H9 (cell line): ENCODE measurements at regions not wholly inside any gene's neighbourhood (a gene's known extent, or its start where the extent isn't known, plus 50 kb on each side); places are given as distances from the start of the nearest gene placed in this dataset.

Source experiments
- DNase-seq: peaks from one replicate; pipeline ENCODE4 v3.0.0-alpha.2; 2017
- H2AFZ ChIP-seq: one replicate; pipeline ENCODE4 v1.6.1; 2013; ENCODE audit warnings: mild to moderate bottlenecking, low read length, control low read depth, moderate library complexity
- H2AK5ac ChIP-seq: 2 replicates; pipeline ENCODE4 v1.6.1; 2013; ENCODE audit warnings: low read length, control low read depth, mixed read lengths; ENCODE audit not compliant: insufficient read length
- H2BK120ac ChIP-seq: one replicate; pipeline ENCODE4 v1.6.1; 2013; ENCODE audit warnings: low read depth, mild to moderate bottlenecking, low read length, control low read depth, inconsistent platforms; ENCODE audit not compliant: poor library complexity, severe bottlenecking
- H2BK12ac ChIP-seq: 2 replicates; pipeline ENCODE4 v1.6.1; 2013; ENCODE audit warnings: low read length, control low read depth, mixed read lengths, low read depth; ENCODE audit not compliant: insufficient read length
- H2BK15ac ChIP-seq: 2 replicates; pipeline ENCODE4 v1.6.1; 2013; ENCODE audit warnings: low read depth, low read length, control low read depth
- H2BK20ac ChIP-seq: one replicate; pipeline ENCODE4 v1.6.1; 2013; ENCODE audit warnings: low read depth, mild to moderate bottlenecking, low read length, control low read depth, inconsistent platforms; ENCODE audit not compliant: poor library complexity, severe bottlenecking
- H2BK5ac ChIP-seq: 2 replicates; pipeline ENCODE4 v1.6.1; 2013; ENCODE audit warnings: low read length, control low read depth, mixed read lengths; ENCODE audit not compliant: insufficient read length
- H3K14ac ChIP-seq: 2 replicates; pipeline ENCODE4 v1.6.1; 2013; ENCODE audit warnings: low read length, control low read depth; ENCODE audit not compliant: insufficient read depth
- H3K18ac ChIP-seq: 2 replicates; pipeline ENCODE4 v1.6.1; 2013; ENCODE audit warnings: low read depth, mild to moderate bottlenecking, mixed read lengths, low read length, control low read depth; ENCODE audit not compliant: insufficient read length
- H3K23ac ChIP-seq: 2 replicates; pipeline ENCODE4 v1.6.1; 2013; ENCODE audit warnings: low read length, control low read depth, mixed read lengths, low read depth; ENCODE audit not compliant: insufficient read length
- H3K23me2 ChIP-seq: 2 replicates; pipeline ENCODE4 v1.6.1; 2013; ENCODE audit warnings: low read depth, mild to moderate bottlenecking, mixed read lengths, low read length, control low read depth; ENCODE audit not compliant: insufficient read length, poor library complexity, severe bottlenecking
- H3K27ac ChIP-seq: 2 replicates; pipeline ENCODE4 v1.5.1; 2013; ENCODE audit warnings: low read length, control low read depth, mixed read lengths, low read depth; ENCODE audit not compliant: insufficient read length
- H3K27me3 ChIP-seq: 2 replicates; pipeline ENCODE4 v1.6.1; 2013; ENCODE audit warnings: low read length, control low read depth, inconsistent platforms; ENCODE audit not compliant: insufficient read depth
- H3K4ac ChIP-seq: 2 replicates; pipeline ENCODE4 v1.6.1; 2013; ENCODE audit warnings: low read depth, mild to moderate bottlenecking, control low read depth, inconsistent platforms, low read length, moderate library complexity
- H3K4me1 ChIP-seq: 2 replicates; pipeline ENCODE4 v1.6.1; 2013; ENCODE audit warnings: low read length, control low read depth, inconsistent platforms; ENCODE audit not compliant: insufficient read depth
- H3K4me2 ChIP-seq: 2 replicates; pipeline ENCODE4 v1.6.1; 2013; ENCODE audit warnings: low read length, control low read depth, mixed read lengths; ENCODE audit not compliant: insufficient read length, insufficient read depth
- H3K56ac ChIP-seq: 2 replicates; pipeline ENCODE4 v1.6.1; 2013; ENCODE audit warnings: low read depth, mild to moderate bottlenecking, mixed read lengths, low read length, control low read depth; ENCODE audit not compliant: insufficient read length
- H3K79me1 ChIP-seq: 2 replicates; pipeline ENCODE4 v1.6.1; 2013; ENCODE audit warnings: low read depth, mild to moderate bottlenecking, moderate library complexity, low read length, control low read depth, inconsistent platforms; ENCODE audit not compliant: insufficient read depth, poor library complexity, severe bottlenecking
- H3K79me2 ChIP-seq: 2 replicates; pipeline ENCODE4 v1.6.1; 2013; ENCODE audit warnings: low read length, control low read depth, inconsistent platforms; ENCODE audit not compliant: insufficient read depth
- H3K9ac ChIP-seq: 2 replicates; pipeline ENCODE4 v1.6.1; 2013; ENCODE audit warnings: low read length, control low read depth, mixed read lengths; ENCODE audit not compliant: insufficient read length; ENCODE audit errors: extremely low read depth
- H3K9me3 ChIP-seq: one replicate; pipeline ENCODE4 v1.6.1; 2013; ENCODE audit warnings: low read depth, low read length, inconsistent platforms; ENCODE audit not compliant: control insufficient read depth
- H3T11ph ChIP-seq: one replicate; pipeline ENCODE4 v1.6.1; 2013; ENCODE audit warnings: mild to moderate bottlenecking, low read length, control low read depth, inconsistent platforms
- H4K20me1 ChIP-seq: one replicate; pipeline ENCODE4 v1.6.1; 2013; ENCODE audit not compliant: control insufficient read depth, insufficient read length, insufficient read depth
- H4K5ac ChIP-seq: 2 replicates; pipeline ENCODE4 v1.6.1; 2013; ENCODE audit warnings: low read depth, mild to moderate bottlenecking, mixed read lengths, low read length, control low read depth; ENCODE audit not compliant: insufficient read length
- H4K8ac ChIP-seq: replicated peaks from 2 replicates; pipeline ENCODE4 v1.6.1; 2013; ENCODE audit warnings: low read length, control low read depth, mixed read lengths, low read depth; ENCODE audit not compliant: insufficient read length
- H4K91ac ChIP-seq: 2 replicates; pipeline ENCODE4 v1.6.1; 2013; ENCODE audit warnings: low read depth, mild to moderate bottlenecking, moderate library complexity, mixed read lengths, low read length, control low read depth; ENCODE audit not compliant: insufficient read length
- H3K27ac Mint-ChIP-seq, 3 experiments: 2 replicates in 2 of 3; 3 replicates in 1 of 3; pipeline ENCODE4 v1.8.0; 2020 to 2021; ENCODE audit warnings: mixed read lengths in 3 of 3, mild to moderate bottlenecking in 1 of 3, moderate library complexity in 1 of 3
- H3K27me3 Mint-ChIP-seq: 2 replicates; pipeline ENCODE4 v1.8.0; 2021; ENCODE audit warnings: low read depth, mild to moderate bottlenecking, moderate library complexity, mixed read lengths
- H3K36me3 Mint-ChIP-seq, 3 experiments: 2 replicates in 2 of 3; 3 replicates in 1 of 3; pipeline ENCODE4 v1.8.0; 2020 to 2021; ENCODE audit warnings: low read depth in 3 of 3, mixed read lengths in 3 of 3; ENCODE audit not compliant: insufficient read depth in 1 of 3
- H3K4me1 Mint-ChIP-seq, 2 experiments: 2 replicates each; pipeline ENCODE4 v1.8.0; 2020; ENCODE audit warnings: mixed read lengths in 2 of 2
- H3K4me3 Mint-ChIP-seq, 2 experiments: 2 replicates in 1 of 2; 3 replicates in 1 of 2; pipeline ENCODE4 v1.8.0; 2020 to 2021; ENCODE audit warnings: mild to moderate bottlenecking in 2 of 2, mixed read lengths in 2 of 2, moderate library complexity in 1 of 2
- H3K9me3 Mint-ChIP-seq, 2 experiments: 2 replicates in 1 of 2; 3 replicates in 1 of 2; pipeline ENCODE4 v1.8.0; 2020; ENCODE audit warnings: mild to moderate bottlenecking in 2 of 2, mixed read lengths in 2 of 2, moderate library complexity in 1 of 2
- WGBS: extraction: QIAGEN DNeasy Blood & Tissue Kit; methylation state at CpG from one replicate; pipeline ENCODE4 v1.1.7; 2013; ENCODE audit warnings: missing lambda C conversion rate, low lambda C conversion rate, mixed read lengths; ENCODE audit not compliant: insufficient read length; ENCODE audit errors: extremely low coverage; 5-methylcytosine and 5-hydroxymethylcytosine counted together
- TF ChIP-seq, protein P1 (sequence below): fragments of 200-600 bp; sonication (generic); conservative IDR thresholded peaks from 3 replicates; pipeline ENCODE4 v1.8.0; 2021; ENCODE audit warnings: antibody characterized with exemption, mild to moderate bottlenecking

DNA sequence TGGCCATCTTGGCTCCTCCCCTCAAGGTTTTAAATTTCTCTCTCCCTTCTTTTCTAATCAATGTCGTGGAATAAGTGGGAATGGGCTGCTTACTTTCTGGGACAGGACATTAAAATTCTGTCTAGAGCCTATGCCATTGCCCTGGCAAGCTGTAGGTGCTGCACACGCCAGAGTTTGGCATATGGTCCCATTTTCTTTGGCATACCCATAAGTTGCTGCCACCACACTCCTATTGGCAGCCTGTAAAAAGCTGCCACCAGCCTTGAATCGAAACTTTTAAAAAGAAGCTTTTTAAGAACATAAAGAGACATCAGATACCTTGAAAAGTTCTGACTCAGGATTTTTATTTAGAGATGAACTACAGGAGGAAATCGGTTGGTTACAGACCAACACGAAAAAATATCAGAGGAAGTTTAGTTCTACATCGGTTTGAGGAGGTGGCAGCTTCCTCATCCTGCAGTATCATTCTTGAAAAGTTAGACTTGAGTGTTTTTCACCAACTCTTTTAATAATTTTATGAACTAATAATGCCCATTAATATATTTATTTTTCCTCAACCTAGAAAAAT, 517.8 kb upstream of the ANO5 start:
- H3K79me2 ChIP-seq = no peaks in the 10 kb centered on the region
- no peak overlapping the region for H3T11ph ChIP-seq
- no peak overlapping the region for H2AK5ac ChIP-seq
- H3K4ac ChIP-seq = no peak overlapping the region
- H4K5ac ChIP-seq = no peak overlapping the region
- H3K9me3 Mint-ChIP-seq = peaks cover 3 to 5% of the 10 kb centered on the region in 2 experiments; a peak in 2 of 5 replicates
- no peak overlapping the region for H3K23ac ChIP-seq
- H2BK20ac ChIP-seq = no peak overlapping the region
- TF ChIP-seq, protein P1, sequence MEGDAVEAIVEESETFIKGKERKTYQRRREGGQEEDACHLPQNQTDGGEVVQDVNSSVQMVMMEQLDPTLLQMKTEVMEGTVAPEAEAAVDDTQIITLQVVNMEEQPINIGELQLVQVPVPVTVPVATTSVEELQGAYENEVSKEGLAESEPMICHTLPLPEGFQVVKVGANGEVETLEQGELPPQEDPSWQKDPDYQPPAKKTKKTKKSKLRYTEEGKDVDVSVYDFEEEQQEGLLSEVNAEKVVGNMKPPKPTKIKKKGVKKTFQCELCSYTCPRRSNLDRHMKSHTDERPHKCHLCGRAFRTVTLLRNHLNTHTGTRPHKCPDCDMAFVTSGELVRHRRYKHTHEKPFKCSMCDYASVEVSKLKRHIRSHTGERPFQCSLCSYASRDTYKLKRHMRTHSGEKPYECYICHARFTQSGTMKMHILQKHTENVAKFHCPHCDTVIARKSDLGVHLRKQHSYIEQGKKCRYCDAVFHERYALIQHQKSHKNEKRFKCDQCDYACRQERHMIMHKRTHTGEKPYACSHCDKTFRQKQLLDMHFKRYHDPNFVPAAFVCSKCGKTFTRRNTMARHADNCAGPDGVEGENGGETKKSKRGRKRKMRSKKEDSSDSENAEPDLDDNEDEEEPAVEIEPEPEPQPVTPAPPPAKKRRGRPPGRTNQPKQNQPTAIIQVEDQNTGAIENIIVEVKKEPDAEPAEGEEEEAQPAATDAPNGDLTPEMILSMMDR = no peak
- no peaks in the 10 kb centered on the region for H3K4me1 ChIP-seq
- H3K14ac ChIP-seq = no peak overlapping the region
- peaks cover 0 to 3% (median 3%) of the 10 kb centered on the region in 3 experiments; a peak in 3 of 7 replicates for H3K36me3 Mint-ChIP-seq
- H4K91ac ChIP-seq = no peak overlapping the region
- no peak overlapping the region for H2BK120ac ChIP-seq
- WGBS = no CpG with 5 or more reads among the region's 6 CpGs
- no peak overlapping the region for H3K56ac ChIP-seq
- no peak overlapping the region for H3K27ac ChIP-seq
- H2BK12ac ChIP-seq = no peak overlapping the region
- no peak for DNase-seq
- H3K18ac ChIP-seq = no peak overlapping the region
- no peak overlapping the region for H3K4me3 Mint-ChIP-seq
- no peaks in the 10 kb centered on the region for H4K20me1 ChIP-seq
- H3K4me2 ChIP-seq = no peak overlapping the region
- no peaks in the 10 kb centered on the region for H3K23me2 ChIP-seq
- no peaks in the 10 kb centered on the region for H3K4me1 Mint-ChIP-seq
- H3K9me3 ChIP-seq = no peaks in the 10 kb centered on the region
- no peak overlapping the region for H2AFZ ChIP-seq
- no peak overlapping the region for H3K9ac ChIP-seq
- no peaks in the 10 kb centered on the region for H3K79me1 ChIP-seq
- no peaks in the 10 kb centered on the region for H3K27me3 ChIP-seq
- no peaks in the 10 kb centered on the region for H3K27me3 Mint-ChIP-seq
- H3K27ac Mint-ChIP-seq = no peak overlapping the region
- H4K8ac ChIP-seq = no peak overlapping the region
- no peak overlapping the region for H2BK5ac ChIP-seq
- H2BK15ac ChIP-seq = no peak overlapping the region
